Epithelial cell of esophagus (primary cell): ENCODE measurements at regions not wholly inside any gene's neighbourhood (a gene's known extent, or its start where the extent isn't known, plus 50 kb on each side); places are given as distances from the start of the nearest gene placed in this dataset.

Experiments used
- DNase-seq: peaks from one replicate; pipeline ENCODE4 v3.0.0; 2010; ENCODE audit warnings: low read depth
- H3K4me3 ChIP-seq: 2 replicates; pipeline ENCODE4 v1.5.1; 2011; ENCODE audit warnings: mild to moderate bottlenecking, low read length, control low read depth
- CTCF ChIP-seq: IDR thresholded peaks from 2 replicates; pipeline ENCODE4 v1.5.1; 2011; ENCODE audit warnings: low read depth, mild to moderate bottlenecking, low read length, control low read depth, inconsistent platforms; ENCODE audit not compliant: insufficient read depth; ENCODE audit errors: missing control alignments

- DNase-seq: no peak
- TF ChIP-seq CTCF: no peak
- no peak overlapping the region for H3K4me3 ChIP-seq
These were observed 383.7 kb upstream of the CDH4 start for GRCh38 chr20:60868316-60868891.

GRCh38 chr20:60869087-60869486 is 383.0 kb upstream of the CDH4 start:
- no peak for DNase-seq
- H3K4me3 ChIP-seq: no peak overlapping the region
- TF ChIP-seq CTCF: no peak

GRCh38 chr20:60869625-60870024 is 382.4 kb upstream of the CDH4 start:
- no peak overlapping the region for H3K4me3 ChIP-seq
- DNase-seq: no peak
- no peak for TF ChIP-seq CTCF

- TF ChIP-seq CTCF: no peak
- H3K4me3 ChIP-seq: no peak overlapping the region
- DNase-seq: no peak
These were observed 382.0 kb upstream of the CDH4 start for GRCh38 chr20:60870040-60870439.

GRCh38 chr20:60872224-60872623 is 379.8 kb upstream of the CDH4 start:
- DNase-seq: no peak
- H3K4me3 ChIP-seq: no peak overlapping the region
- no peak for TF ChIP-seq CTCF

- TF ChIP-seq CTCF: no peak
- DNase-seq: no peak
- no peak overlapping the region for H3K4me3 ChIP-seq
These were observed 374.8 kb upstream of the CDH4 start for GRCh38 chr20:60877071-60877857.

GRCh38 chr20:60882836-60883235 is 369.2 kb upstream of the CDH4 start:
- no peak for DNase-seq
- TF ChIP-seq CTCF: no peak
- no peak overlapping the region for H3K4me3 ChIP-seq
